Tibial nerve (tissue), 4 donors: ENCODE measurements at regions not wholly inside any gene's neighbourhood (a gene's known extent, or its start where the extent isn't known, plus 50 kb on each side); places are given as distances from the start of the nearest gene placed in this dataset.

ENCODE experiments used
- EP300 ChIP-seq, 2 donors: sonication (generic); formaldehyde crosslinking; IDR thresholded peaks; one replicate each; pipeline ENCODE4 v1.6.1; 2017; ENCODE audit warnings: antibody characterized with exemption in 2 of 2, mild to moderate bottlenecking in 1 of 2
- TF ChIP-seq, protein P1 (sequence below), 5 experiments: fragments of 200-600 bp in 3 of 5; fragments of 450-650 bp in 2 of 5; sonication (generic) in 3 of 5; IDR thresholded peaks; one replicate each; pipeline ENCODE4 v1.5.1; 2016 to 2019; ENCODE audit warnings: antibody characterized with exemption in 5 of 5, mild to moderate bottlenecking in 3 of 5, moderate library complexity in 2 of 5

DNA sequence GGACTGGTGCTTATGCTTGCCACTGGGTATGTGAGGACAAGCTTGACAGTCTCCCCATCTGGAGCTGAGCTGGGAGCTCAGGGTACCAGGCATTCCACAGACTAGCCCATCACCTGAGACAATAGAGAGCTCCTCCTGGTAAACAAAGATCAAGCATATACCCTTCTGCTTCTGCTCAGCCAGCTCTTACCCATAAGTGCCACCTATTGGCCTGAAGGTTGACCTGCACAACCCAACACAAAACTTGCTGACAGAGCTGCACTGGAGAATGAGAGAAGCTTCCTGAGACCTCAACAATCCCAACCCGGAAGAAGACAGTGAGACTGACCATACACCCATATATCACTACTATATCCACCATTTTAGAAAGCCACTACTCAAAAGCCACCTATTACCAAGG, 1049.2 kb upstream of the INTU start:
- TF ChIP-seq, protein P1, sequence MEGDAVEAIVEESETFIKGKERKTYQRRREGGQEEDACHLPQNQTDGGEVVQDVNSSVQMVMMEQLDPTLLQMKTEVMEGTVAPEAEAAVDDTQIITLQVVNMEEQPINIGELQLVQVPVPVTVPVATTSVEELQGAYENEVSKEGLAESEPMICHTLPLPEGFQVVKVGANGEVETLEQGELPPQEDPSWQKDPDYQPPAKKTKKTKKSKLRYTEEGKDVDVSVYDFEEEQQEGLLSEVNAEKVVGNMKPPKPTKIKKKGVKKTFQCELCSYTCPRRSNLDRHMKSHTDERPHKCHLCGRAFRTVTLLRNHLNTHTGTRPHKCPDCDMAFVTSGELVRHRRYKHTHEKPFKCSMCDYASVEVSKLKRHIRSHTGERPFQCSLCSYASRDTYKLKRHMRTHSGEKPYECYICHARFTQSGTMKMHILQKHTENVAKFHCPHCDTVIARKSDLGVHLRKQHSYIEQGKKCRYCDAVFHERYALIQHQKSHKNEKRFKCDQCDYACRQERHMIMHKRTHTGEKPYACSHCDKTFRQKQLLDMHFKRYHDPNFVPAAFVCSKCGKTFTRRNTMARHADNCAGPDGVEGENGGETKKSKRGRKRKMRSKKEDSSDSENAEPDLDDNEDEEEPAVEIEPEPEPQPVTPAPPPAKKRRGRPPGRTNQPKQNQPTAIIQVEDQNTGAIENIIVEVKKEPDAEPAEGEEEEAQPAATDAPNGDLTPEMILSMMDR (IDR thresholded peaks at IDR 0.05): no peak
- TF ChIP-seq EP300 (IDR thresholded peaks at IDR 0.05): no peak
